ENCODE measurements at regions not wholly inside any gene's neighbourhood (a gene's known extent, or its start where the extent isn't known, plus 50 kb on each side); places are given as distances from the start of the nearest gene placed in this dataset.
"Not testable (repeated sequence)": the region's sequence is repeated elsewhere in the genome, so short reads cannot be mapped to it uniquely, and the experiment has no call there.

DNA sequence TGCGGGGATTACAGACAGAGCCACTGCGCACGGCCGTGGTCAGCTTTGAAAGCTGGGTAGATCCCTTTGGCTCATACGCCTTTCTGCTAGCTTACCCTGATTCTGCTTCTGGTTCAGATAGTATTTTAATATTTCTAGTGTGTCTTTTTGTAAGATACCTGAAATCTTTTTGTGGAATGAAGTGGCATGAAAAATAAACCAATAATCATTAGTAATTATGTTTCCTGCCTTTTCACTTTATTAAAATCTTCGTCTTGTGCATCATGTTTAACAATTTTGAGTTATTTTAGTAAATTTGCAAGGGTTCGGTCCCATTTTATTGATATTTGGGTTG is 82.5 kb upstream of the TNK2 start:
- TF ChIP-seq, protein P1, sequence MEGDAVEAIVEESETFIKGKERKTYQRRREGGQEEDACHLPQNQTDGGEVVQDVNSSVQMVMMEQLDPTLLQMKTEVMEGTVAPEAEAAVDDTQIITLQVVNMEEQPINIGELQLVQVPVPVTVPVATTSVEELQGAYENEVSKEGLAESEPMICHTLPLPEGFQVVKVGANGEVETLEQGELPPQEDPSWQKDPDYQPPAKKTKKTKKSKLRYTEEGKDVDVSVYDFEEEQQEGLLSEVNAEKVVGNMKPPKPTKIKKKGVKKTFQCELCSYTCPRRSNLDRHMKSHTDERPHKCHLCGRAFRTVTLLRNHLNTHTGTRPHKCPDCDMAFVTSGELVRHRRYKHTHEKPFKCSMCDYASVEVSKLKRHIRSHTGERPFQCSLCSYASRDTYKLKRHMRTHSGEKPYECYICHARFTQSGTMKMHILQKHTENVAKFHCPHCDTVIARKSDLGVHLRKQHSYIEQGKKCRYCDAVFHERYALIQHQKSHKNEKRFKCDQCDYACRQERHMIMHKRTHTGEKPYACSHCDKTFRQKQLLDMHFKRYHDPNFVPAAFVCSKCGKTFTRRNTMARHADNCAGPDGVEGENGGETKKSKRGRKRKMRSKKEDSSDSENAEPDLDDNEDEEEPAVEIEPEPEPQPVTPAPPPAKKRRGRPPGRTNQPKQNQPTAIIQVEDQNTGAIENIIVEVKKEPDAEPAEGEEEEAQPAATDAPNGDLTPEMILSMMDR (IDR thresholded peaks at IDR 0.05 in 2 of 3, conservative IDR thresholded peaks at IDR 0.05 in 1 of 3; ENCODE audit: borderline replicate concordance in 1 of 3, insufficient read depth in 1 of 3, low read depth in 2 of 3, low read length in 2 of 3), result not testable (repeated sequence)
- not testable (repeated sequence) for TF ChIP-seq CEBPB (IDR thresholded peaks at IDR 0.05; ENCODE audit: low read depth); POLR2AphosphoS5 (IDR thresholded peaks at IDR 0.05; ENCODE audit: low read depth, low read length); POLR2A (IDR thresholded peaks at IDR 0.05; ENCODE audit: borderline replicate concordance, extremely low read depth, insufficient read depth, insufficient read length); EZH2 (IDR thresholded peaks at IDR 0.05); FOSL1 (IDR thresholded peaks at IDR 0.05; ENCODE audit: low read depth); ZNF274 (IDR thresholded peaks at IDR 0.05; ENCODE audit: low read depth, low read length); RAD21 (IDR thresholded peaks at IDR 0.05; ENCODE audit: low read depth); TCF7L2 (IDR thresholded peaks at IDR 0.05; ENCODE audit: borderline replicate concordance, extremely low read depth, insufficient read depth, insufficient read length)
- TF ChIP-seq, protein P2, sequence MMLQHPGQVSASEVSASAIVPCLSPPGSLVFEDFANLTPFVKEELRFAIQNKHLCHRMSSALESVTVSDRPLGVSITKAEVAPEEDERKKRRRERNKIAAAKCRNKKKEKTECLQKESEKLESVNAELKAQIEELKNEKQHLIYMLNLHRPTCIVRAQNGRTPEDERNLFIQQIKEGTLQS (IDR thresholded peaks at IDR 0.05), result not testable (repeated sequence)
- TF ChIP-seq, protein P3, sequence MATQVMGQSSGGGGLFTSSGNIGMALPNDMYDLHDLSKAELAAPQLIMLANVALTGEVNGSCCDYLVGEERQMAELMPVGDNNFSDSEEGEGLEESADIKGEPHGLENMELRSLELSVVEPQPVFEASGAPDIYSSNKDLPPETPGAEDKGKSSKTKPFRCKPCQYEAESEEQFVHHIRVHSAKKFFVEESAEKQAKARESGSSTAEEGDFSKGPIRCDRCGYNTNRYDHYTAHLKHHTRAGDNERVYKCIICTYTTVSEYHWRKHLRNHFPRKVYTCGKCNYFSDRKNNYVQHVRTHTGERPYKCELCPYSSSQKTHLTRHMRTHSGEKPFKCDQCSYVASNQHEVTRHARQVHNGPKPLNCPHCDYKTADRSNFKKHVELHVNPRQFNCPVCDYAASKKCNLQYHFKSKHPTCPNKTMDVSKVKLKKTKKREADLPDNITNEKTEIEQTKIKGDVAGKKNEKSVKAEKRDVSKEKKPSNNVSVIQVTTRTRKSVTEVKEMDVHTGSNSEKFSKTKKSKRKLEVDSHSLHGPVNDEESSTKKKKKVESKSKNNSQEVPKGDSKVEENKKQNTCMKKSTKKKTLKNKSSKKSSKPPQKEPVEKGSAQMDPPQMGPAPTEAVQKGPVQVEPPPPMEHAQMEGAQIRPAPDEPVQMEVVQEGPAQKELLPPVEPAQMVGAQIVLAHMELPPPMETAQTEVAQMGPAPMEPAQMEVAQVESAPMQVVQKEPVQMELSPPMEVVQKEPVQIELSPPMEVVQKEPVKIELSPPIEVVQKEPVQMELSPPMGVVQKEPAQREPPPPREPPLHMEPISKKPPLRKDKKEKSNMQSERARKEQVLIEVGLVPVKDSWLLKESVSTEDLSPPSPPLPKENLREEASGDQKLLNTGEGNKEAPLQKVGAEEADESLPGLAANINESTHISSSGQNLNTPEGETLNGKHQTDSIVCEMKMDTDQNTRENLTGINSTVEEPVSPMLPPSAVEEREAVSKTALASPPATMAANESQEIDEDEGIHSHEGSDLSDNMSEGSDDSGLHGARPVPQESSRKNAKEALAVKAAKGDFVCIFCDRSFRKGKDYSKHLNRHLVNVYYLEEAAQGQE (IDR thresholded peaks at IDR 0.05; ENCODE audit: low read depth), result not testable (repeated sequence)

Measured in HCT116 (cell line).